PC-3 (cell line): ENCODE measurements at regions not wholly inside any gene's neighbourhood (a gene's known extent, or its start where the extent isn't known, plus 50 kb on each side); places are given as distances from the start of the nearest gene placed in this dataset.
A peak's percentile ranks its signal among the peaks of the same experiment; 100 is the strongest.

Source experiments
- ATAC-seq: fragments of 200-7000 bp; cut with Tn5 transposase; 2 replicates; pipeline ENCODE4 v1.9.1; 2020; ENCODE audit warnings: mild to moderate bottlenecking, moderate library complexity
- BruUV-seq: library from RNA; stranded (reverse); fragments of 400-500 nt; replicated peaks from 2 replicates; lab custom pipeline; 2021; lab: Mats Ljungman, UMichigan
- CTCF ChIA-PET: fragments of 300-600 bp; sonication (Branson Sonifier 250); formaldehyde crosslinking; loops from one replicate; lab custom pipeline; 2022; ENCODE audit warnings: antibody characterized with exemption; lab: Charles Lee
- POLR2A ChIA-PET: fragments of 300-600 bp; sonication (Branson Sonifier 250); formaldehyde crosslinking; loops from one replicate; lab custom pipeline; 2022; ENCODE audit warnings: antibody characterized with exemption; ENCODE audit not compliant: unreplicated experiment; lab: Charles Lee
- DNase-seq: peaks from one replicate; pipeline ENCODE4 v3.0.0-alpha.2; 2015
- H2AFZ ChIP-seq: fragments of 300-600 bp; sonication (generic); 2 replicates; pipeline ENCODE4 v1.6.0; 2016; ENCODE audit warnings: antibody characterized with exemption, low read length
- H3F3A ChIP-seq: fragments of 300-600 bp; sonication (generic); one replicate; pipeline ENCODE4 v1.6.0; 2017; ENCODE audit warnings: antibody characterized with exemption, low read length, control low read depth, mild to moderate bottlenecking; ENCODE audit not compliant: unreplicated experiment
- H3K27ac ChIP-seq: fragments of 300-600 bp; sonication (generic); 2 replicates; pipeline ENCODE4 v1.5.1; 2016; ENCODE audit warnings: mild to moderate bottlenecking, low read length
- H3K27me3 ChIP-seq: fragments of 300-600 bp; sonication (generic); 2 replicates; pipeline ENCODE4 v1.6.1; 2016; ENCODE audit warnings: low read length, mixed read lengths
- H3K36me3 ChIP-seq: fragments of 300-600 bp; sonication (generic); 2 replicates; pipeline ENCODE4 v1.6.1; 2016; ENCODE audit warnings: low read depth, mixed run types, low read length, mixed read lengths
- H3K4me1 ChIP-seq: fragments of 300-600 bp; sonication (generic); 2 replicates; pipeline ENCODE4 v1.5.1; 2016; ENCODE audit warnings: low read length; ENCODE audit not compliant: insufficient read depth
- H3K4me2 ChIP-seq: fragments of 300-600 bp; sonication (generic); 2 replicates; pipeline ENCODE4 v1.6.0; 2016; ENCODE audit warnings: low read length
- H3K4me3 ChIP-seq: fragments of 300-600 bp; sonication (generic); 2 replicates; pipeline ENCODE4 v1.5.1; 2016; ENCODE audit warnings: mild to moderate bottlenecking, low read length, mixed read lengths
- H3K79me2 ChIP-seq: fragments of 300-600 bp; sonication (generic); 2 replicates; pipeline ENCODE4 v1.6.1; 2017; ENCODE audit warnings: low read length, mixed read lengths
- H3K9ac ChIP-seq: fragments of 300-600 bp; sonication (generic); 2 replicates; pipeline ENCODE4 v1.6.0; 2016; ENCODE audit warnings: mild to moderate bottlenecking, low read length
- H3K9me2 ChIP-seq: fragments of 300-600 bp; sonication (generic); replicated peaks from 2 replicates; pipeline ENCODE4 v1.6.1; 2016; ENCODE audit warnings: mixed run types, low read length, mixed read lengths
- H3K9me3 ChIP-seq: fragments of 300-600 bp; sonication (generic); 2 replicates; pipeline ENCODE4 v1.6.1; 2016; ENCODE audit warnings: low read length, mixed read lengths
- H4K20me1 ChIP-seq: fragments of 300-600 bp; sonication (generic); 2 replicates; pipeline ENCODE4 v1.6.1; 2016; ENCODE audit warnings: low read length, mixed read lengths
- CTCF ChIP-seq: fragments of 300-600 bp; sonication (generic); conservative IDR thresholded peaks from 2 replicates; pipeline ENCODE4 v1.5.1; 2017; ENCODE audit warnings: antibody characterized with exemption, low read depth, mild to moderate bottlenecking, low read length
- EZH2 ChIP-seq: fragments of 300-600 bp; sonication (generic); IDR thresholded peaks from one replicate; pipeline ENCODE4 v1.6.1; 2017; ENCODE audit warnings: antibody characterized with exemption, mild to moderate bottlenecking, low read length; ENCODE audit not compliant: unreplicated experiment
- EZH2phosphoT487 ChIP-seq: fragments of 300-600 bp; sonication (generic); IDR thresholded peaks from 2 replicates; pipeline ENCODE4 v1.6.1; 2018; ENCODE audit warnings: mild to moderate bottlenecking, antibody characterized with exemption, low read length, borderline replicate concordance
- intact Hi-C: fragments of 100-400 bp; cut with micrococcal nuclease; formaldehyde crosslinking; loops from 2 replicates; pipeline ENCODE4 v1.9.0; 2023

- Histone ChIP-seq H3K4me3 (no peak overlapping the region), H3K9me2 (no peaks in the 10 kb centered on the region), H3K79me2 (no peaks in the 10 kb centered on the region), H2AFZ (no peak overlapping the region), H3K4me1 (peaks cover 33% of the 10 kb centered on the region), H3F3A (no peaks in the 10 kb centered on the region), H3K27ac (peak overlapping the region; percentile 56), H3K4me2 (peak overlapping the region; percentile 41), H4K20me1 (no peaks in the 10 kb centered on the region), H3K9ac (no peak overlapping the region), H3K36me3 (no peaks in the 10 kb centered on the region), H3K27me3 (no peaks in the 10 kb centered on the region), H3K9me3 (no peaks in the 10 kb centered on the region)
- no peak for TF ChIP-seq EZH2phosphoT487
- no peak for TF ChIP-seq EZH2
- no peak for TF ChIP-seq CTCF
- CTCF ChIA-PET = interaction anchor here (0.6 kb wide), 1 partner anchor 23 kb away, joined by 3 read pairs; no protein-coding TSS in a partner anchor
- no peak for ATAC-seq
- intact Hi-C loops = no loop called here
- peak; percentile 16 for DNase-seq
- no TSS peak for BruUV-seq
- POLR2A ChIA-PET = no interaction called here
These were observed 340.8 kb downstream of the MN1 start for GRCh38 chr22:27460591-27461347.

- H4K20me1 ChIP-seq = no peaks in the 10 kb centered on the region
- H3K4me1 ChIP-seq = peaks cover 30% of the 10 kb centered on the region
- H3K36me3 ChIP-seq = no peaks in the 10 kb centered on the region
- no peaks in the 10 kb centered on the region for H3K27me3 ChIP-seq
- intact Hi-C loops = no loop called here
- no peak overlapping the region for H3K4me3 ChIP-seq
- H3K9me2 ChIP-seq = no peaks in the 10 kb centered on the region
- H3K4me2 ChIP-seq = peak overlapping the region; percentile 41
- peak overlapping the region; percentile 20; the same call in 1 of the 2 replicates for H2AFZ ChIP-seq
- DNase-seq = peak; percentile 70
- ChIA-PET CTCF (no interaction called here), POLR2A (no interaction called here)
- no peak for TF ChIP-seq CTCF
- TF ChIP-seq EZH2 = no peak
- no peak for TF ChIP-seq EZH2phosphoT487
- H3K79me2 ChIP-seq = no peaks in the 10 kb centered on the region
- ATAC-seq = 0 out of 2 replicates have a peak, but pooled peaks have one; percentile 7
- peak overlapping the region; percentile 56 for H3K27ac ChIP-seq
- H3F3A ChIP-seq = no peaks in the 10 kb centered on the region
- no peaks in the 10 kb centered on the region for H3K9me3 ChIP-seq
- H3K9ac ChIP-seq = no peak overlapping the region
- BruUV-seq = no TSS peak
These were observed 340.1 kb downstream of the MN1 start for GRCh38 chr22:27461470-27461869.

GRCh38 chr22:27462190-27462589, 339.4 kb downstream of the MN1 start:
- H3K9me2 ChIP-seq = no peaks in the 10 kb centered on the region
- BruUV-seq = no TSS peak
- no peak overlapping the region for H3K4me3 ChIP-seq
- H3F3A ChIP-seq = no peaks in the 10 kb centered on the region
- ChIA-PET CTCF (no interaction called here), POLR2A (interaction anchor here (0.6 kb wide), 1 partner anchor 525 kb away, joined by 6 read pairs; no protein-coding TSS in a partner anchor)
- intact Hi-C loops = no loop called here
- H3K9me3 ChIP-seq = no peaks in the 10 kb centered on the region
- H3K27me3 ChIP-seq = no peaks in the 10 kb centered on the region
- peak overlapping the region; percentile 34; the same call in 1 of the 2 replicates for H3K27ac ChIP-seq
- no peaks in the 10 kb centered on the region for H3K79me2 ChIP-seq
- DNase-seq (no peak), ATAC-seq (no peak)
- H3K4me2 ChIP-seq = no peak overlapping the region
- H2AFZ ChIP-seq = no peak overlapping the region
- H3K4me1 ChIP-seq = peaks cover 23% of the 10 kb centered on the region
- no peaks in the 10 kb centered on the region for H3K36me3 ChIP-seq
- TF ChIP-seq EZH2phosphoT487 (no peak), CTCF (no peak), EZH2 (no peak)
- H4K20me1 ChIP-seq = no peaks in the 10 kb centered on the region
- H3K9ac ChIP-seq = no peak overlapping the region
